ENCODE measurements at regions not wholly inside any gene's neighbourhood (a gene's known extent, or its start where the extent isn't known, plus 50 kb on each side); places are given as distances from the start of the nearest gene placed in this dataset.

GRCh38 chr2:118548880-118549488, 298.5 kb downstream of the EN1 start:
- intact Hi-C loops (cut with micrococcal nuclease; ENCODE audit: unreplicated experiment) = no loop called here
- H3K27ac Mint-ChIP-seq (ENCODE audit: unreplicated experiment) = no peak overlapping the region
- BruUV-seq (replicated peaks) = no TSS peak
- CTCF ChIA-PET = interaction anchor here (0.7 kb wide), 1 partner anchor 488 kb away, joined by 5 read pairs; no protein-coding TSS in a partner anchor
- no peaks in the 10 kb centered on the region for H3K36me3 Mint-ChIP-seq (ENCODE audit: insufficient read depth, unreplicated experiment)
- TF ChIP-seq, protein P1, sequence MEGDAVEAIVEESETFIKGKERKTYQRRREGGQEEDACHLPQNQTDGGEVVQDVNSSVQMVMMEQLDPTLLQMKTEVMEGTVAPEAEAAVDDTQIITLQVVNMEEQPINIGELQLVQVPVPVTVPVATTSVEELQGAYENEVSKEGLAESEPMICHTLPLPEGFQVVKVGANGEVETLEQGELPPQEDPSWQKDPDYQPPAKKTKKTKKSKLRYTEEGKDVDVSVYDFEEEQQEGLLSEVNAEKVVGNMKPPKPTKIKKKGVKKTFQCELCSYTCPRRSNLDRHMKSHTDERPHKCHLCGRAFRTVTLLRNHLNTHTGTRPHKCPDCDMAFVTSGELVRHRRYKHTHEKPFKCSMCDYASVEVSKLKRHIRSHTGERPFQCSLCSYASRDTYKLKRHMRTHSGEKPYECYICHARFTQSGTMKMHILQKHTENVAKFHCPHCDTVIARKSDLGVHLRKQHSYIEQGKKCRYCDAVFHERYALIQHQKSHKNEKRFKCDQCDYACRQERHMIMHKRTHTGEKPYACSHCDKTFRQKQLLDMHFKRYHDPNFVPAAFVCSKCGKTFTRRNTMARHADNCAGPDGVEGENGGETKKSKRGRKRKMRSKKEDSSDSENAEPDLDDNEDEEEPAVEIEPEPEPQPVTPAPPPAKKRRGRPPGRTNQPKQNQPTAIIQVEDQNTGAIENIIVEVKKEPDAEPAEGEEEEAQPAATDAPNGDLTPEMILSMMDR (IDR thresholded peaks at IDR 0.05; ENCODE audit: unreplicated experiment) = no peak
- DNase-seq = no peak
- no peaks in the 10 kb centered on the region for H3K9me3 Mint-ChIP-seq (ENCODE audit: low read depth, unreplicated experiment)
- peaks cover 22% of the 10 kb centered on the region for H3K27me3 Mint-ChIP-seq (ENCODE audit: unreplicated experiment)
- no peaks in the 10 kb centered on the region for H3K4me1 Mint-ChIP-seq (ENCODE audit: low read depth, unreplicated experiment)
- H3K4me3 Mint-ChIP-seq (ENCODE audit: low read depth, unreplicated experiment) = no peak overlapping the region

DNA sequence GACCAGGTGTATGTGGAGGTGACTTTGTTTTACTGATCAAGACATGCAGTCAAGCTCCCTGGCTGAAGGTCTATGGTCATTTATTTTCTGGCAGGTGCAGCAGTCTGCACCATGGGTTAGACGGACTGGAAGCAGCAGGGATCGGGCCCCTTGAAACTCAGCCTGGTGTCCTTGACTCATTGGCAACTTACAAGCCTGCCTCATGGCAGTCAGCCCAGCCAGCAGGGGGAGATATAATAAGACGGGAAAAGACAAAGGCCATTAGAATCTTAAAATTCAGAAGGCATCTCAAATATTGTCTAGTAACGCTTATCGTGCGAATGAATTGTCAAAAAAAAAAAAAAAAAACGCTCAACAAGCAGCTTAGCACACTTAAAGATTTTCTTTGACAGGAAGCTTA, 308.2 kb downstream of the EN1 start:
- no peaks in the 10 kb centered on the region for H3K9me3 Mint-ChIP-seq (ENCODE audit: low read depth, unreplicated experiment)
- peak; percentile 26 for DNase-seq
- intact Hi-C loops (cut with micrococcal nuclease; ENCODE audit: unreplicated experiment) = loop anchor here (10.0 kb wide), 1 partner anchor 164 kb away; no protein-coding TSS in a partner anchor
- no TSS peak for BruUV-seq (replicated peaks)
- no peaks in the 10 kb centered on the region for H3K4me1 Mint-ChIP-seq (ENCODE audit: low read depth, unreplicated experiment)
- CTCF ChIA-PET = interaction anchor here (0.7 to 1.7 kb wide), 3 partner anchors 316 to 1835 kb away, joined by 3 to 4 read pairs (median 3); no protein-coding TSS in a partner anchor
- H3K36me3 Mint-ChIP-seq (ENCODE audit: insufficient read depth, unreplicated experiment) = no peaks in the 10 kb centered on the region
- no peak overlapping the region for H3K4me3 Mint-ChIP-seq (ENCODE audit: low read depth, unreplicated experiment)
- H3K27ac Mint-ChIP-seq (ENCODE audit: unreplicated experiment) = no peak overlapping the region
- TF ChIP-seq, protein P1 (IDR thresholded peaks at IDR 0.05; ENCODE audit: unreplicated experiment) = no peak
- H3K27me3 Mint-ChIP-seq (ENCODE audit: unreplicated experiment) = no peaks in the 10 kb centered on the region

DNA sequence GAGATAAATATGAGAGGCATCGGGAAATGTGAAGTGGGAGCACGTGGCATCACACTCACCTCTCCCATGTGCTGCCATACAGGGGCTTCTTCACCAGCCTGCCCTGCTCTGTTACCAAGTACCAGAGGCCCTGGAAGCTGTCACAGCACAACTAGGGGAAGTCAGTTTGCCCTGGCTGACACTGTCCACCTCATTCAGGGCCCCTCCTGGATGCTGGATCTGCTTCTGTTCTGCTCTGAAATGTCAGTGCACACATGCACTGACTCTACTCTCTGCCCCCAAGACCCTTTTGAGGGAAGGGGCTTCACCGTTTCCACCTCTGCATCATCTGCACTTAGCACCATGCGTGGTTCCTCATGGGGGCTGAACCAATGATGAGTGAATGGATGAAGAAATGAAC, 311.1 kb downstream of the EN1 start:
- Mint-ChIP-seq H3K9me3 (ENCODE audit: low read depth, unreplicated experiment) (no peaks in the 10 kb centered on the region), H3K4me3 (ENCODE audit: low read depth, unreplicated experiment) (no peak overlapping the region), H3K36me3 (ENCODE audit: insufficient read depth, unreplicated experiment) (no peaks in the 10 kb centered on the region), H3K4me1 (ENCODE audit: low read depth, unreplicated experiment) (no peaks in the 10 kb centered on the region), H3K27me3 (ENCODE audit: unreplicated experiment) (no peaks in the 10 kb centered on the region), H3K27ac (ENCODE audit: unreplicated experiment) (no peak overlapping the region)
- intact Hi-C loops (cut with micrococcal nuclease; ENCODE audit: unreplicated experiment) = loop anchor here (10.0 kb wide), 1 partner anchor 162 kb away; no protein-coding TSS in a partner anchor
- TF ChIP-seq, protein P1 (IDR thresholded peaks at IDR 0.05; ENCODE audit: unreplicated experiment) = no peak
- CTCF ChIA-PET = no interaction called here
- no peak for DNase-seq
- BruUV-seq (replicated peaks) = no TSS peak

- BruUV-seq (replicated peaks) = no TSS peak
- intact Hi-C loops (cut with micrococcal nuclease; ENCODE audit: unreplicated experiment) = loop anchor here (10.0 kb wide), 1 partner anchor 161 kb away; no protein-coding TSS in a partner anchor
- no peak for DNase-seq
- Mint-ChIP-seq H3K9me3 (ENCODE audit: low read depth, unreplicated experiment) (no peaks in the 10 kb centered on the region), H3K27ac (ENCODE audit: unreplicated experiment) (no peak overlapping the region), H3K27me3 (ENCODE audit: unreplicated experiment) (no peaks in the 10 kb centered on the region), H3K4me3 (ENCODE audit: low read depth, unreplicated experiment) (no peak overlapping the region), H3K4me1 (ENCODE audit: low read depth, unreplicated experiment) (no peaks in the 10 kb centered on the region), H3K36me3 (ENCODE audit: insufficient read depth, unreplicated experiment) (no peaks in the 10 kb centered on the region)
- CTCF ChIA-PET = interaction anchor here (1.0 kb wide), 1 partner anchor 320 kb away, joined by 5 read pairs; no protein-coding TSS in a partner anchor
- TF ChIP-seq, protein P1 (IDR thresholded peaks at IDR 0.05; ENCODE audit: unreplicated experiment) = no peak
Measured at GRCh38 chr2:118535818-118536212, 311.6 kb downstream of the EN1 start.
